IPS-18a (cell line): ENCODE measurements at regions not wholly inside any gene's neighbourhood (a gene's known extent, or its start where the extent isn't known, plus 50 kb on each side); places are given as distances from the start of the nearest gene placed in this dataset.
"Not testable (repeated sequence)": the region's sequence is repeated elsewhere in the genome, so short reads cannot be mapped to it uniquely, and the experiment has no call there.

Source experiments
- H3K27ac ChIP-seq: one replicate; pipeline ENCODE4 v1.5.1; 2013; ENCODE audit warnings: low read length
- H3K27me3 ChIP-seq: one replicate; pipeline ENCODE4 v1.6.1; 2013; ENCODE audit warnings: mild to moderate bottlenecking, low read length; ENCODE audit not compliant: control insufficient read depth, insufficient read depth
- H3K36me3 ChIP-seq: one replicate; pipeline ENCODE4 v1.6.1; 2013; ENCODE audit warnings: low read depth, low read length; ENCODE audit not compliant: control insufficient read depth
- H3K4me1 ChIP-seq: one replicate; pipeline ENCODE4 v1.6.1; 2013; ENCODE audit warnings: low read depth, low read length; ENCODE audit not compliant: control insufficient read depth
- H3K4me3 ChIP-seq: one replicate; pipeline ENCODE4 v1.5.1; 2013; ENCODE audit warnings: low read length
- H3K9ac ChIP-seq: one replicate; pipeline ENCODE4 v1.6.1; 2013; ENCODE audit warnings: mild to moderate bottlenecking, low read length, moderate library complexity
- H3K9me3 ChIP-seq: one replicate; pipeline ENCODE4 v1.6.1; 2013; ENCODE audit warnings: low read depth, low read length; ENCODE audit not compliant: control insufficient read depth

DNA sequence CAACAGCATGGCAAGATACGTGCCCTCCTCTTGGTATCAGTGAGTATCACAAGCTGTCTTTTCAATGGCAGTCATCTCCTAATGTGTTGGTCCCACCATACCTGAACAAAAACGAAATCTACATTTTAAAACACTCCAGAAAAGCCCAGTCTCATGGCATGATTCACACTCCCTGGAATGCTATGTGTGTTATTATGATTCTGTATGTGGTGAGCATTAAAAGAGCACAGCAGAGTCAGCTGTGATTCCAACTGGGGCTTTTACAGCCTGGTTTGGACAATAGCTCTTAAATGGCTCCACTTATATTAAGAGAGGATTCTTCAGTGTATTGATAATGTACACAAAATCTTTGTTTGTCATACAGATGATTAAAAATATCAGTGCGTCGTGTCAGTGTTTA, 274.1 kb upstream of the GK2 start:
- Histone ChIP-seq H3K36me3 (no peaks in the 10 kb centered on the region), H3K9me3 (no peaks in the 10 kb centered on the region), H3K27ac (no peak overlapping the region), H3K4me3 (no peak overlapping the region), H3K27me3 (no peaks in the 10 kb centered on the region), H3K9ac (no peak overlapping the region), H3K4me1 (no peaks in the 10 kb centered on the region)

DNA sequence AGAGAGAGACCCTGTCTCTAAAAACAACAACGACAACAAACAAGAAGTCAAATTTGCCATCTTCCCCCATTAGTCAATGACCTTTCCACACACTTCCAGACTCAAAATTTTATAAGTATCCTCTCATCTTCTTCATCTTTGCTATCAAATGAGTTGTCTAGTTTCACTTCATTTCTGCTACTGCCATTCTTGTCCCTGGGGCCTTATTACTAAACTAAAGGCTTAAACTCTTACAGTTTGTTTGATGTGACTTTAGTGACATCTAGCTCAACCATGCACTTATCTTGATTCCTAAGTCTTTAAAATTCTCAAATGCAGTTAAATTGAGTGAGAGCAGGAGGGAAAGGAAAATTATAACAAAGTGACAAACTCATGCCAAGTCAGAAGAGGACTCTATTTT, 271.8 kb upstream of the GK2 start:
- Histone ChIP-seq H3K36me3 (no peaks in the 10 kb centered on the region), H3K9ac (no peak overlapping the region), H3K27ac (no peak overlapping the region), H3K27me3 (no peaks in the 10 kb centered on the region), H3K4me1 (no peaks in the 10 kb centered on the region), H3K4me3 (no peak overlapping the region), H3K9me3 (no peaks in the 10 kb centered on the region)

GRCh38 chr4:79678472-79679202, 270.6 kb upstream of the GK2 start:
- Histone ChIP-seq H3K9me3 (no peaks in the 10 kb centered on the region), H3K27ac (no peak overlapping the region), H3K4me3 (no peak overlapping the region), H3K4me1 (no peaks in the 10 kb centered on the region), H3K27me3 (no peaks in the 10 kb centered on the region), H3K36me3 (no peaks in the 10 kb centered on the region), H3K9ac (no peak overlapping the region)

DNA sequence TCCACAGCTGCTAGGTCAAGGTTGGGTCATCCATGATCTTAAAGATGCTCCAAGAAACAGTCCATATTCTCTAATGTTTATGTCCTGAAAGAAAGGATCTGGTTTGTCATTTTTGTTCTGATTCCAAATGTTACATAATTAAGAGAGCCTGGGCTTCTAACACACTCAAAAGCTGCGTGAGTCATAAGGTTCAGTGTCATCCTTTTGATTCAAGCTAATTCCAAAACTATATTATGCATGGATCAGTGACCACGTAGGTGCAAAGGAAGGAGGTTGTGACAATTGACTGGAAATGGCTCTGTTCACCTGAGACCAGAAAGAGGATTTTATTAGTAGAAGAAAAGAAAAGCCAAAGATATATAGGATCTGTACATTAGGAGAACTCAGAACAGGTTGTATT, 268.7 kb upstream of the GK2 start:
- no peaks in the 10 kb centered on the region for H3K4me1 ChIP-seq
- H3K4me3 ChIP-seq, result no peak overlapping the region
- no peaks in the 10 kb centered on the region for H3K36me3 ChIP-seq
- H3K27me3 ChIP-seq, result no peaks in the 10 kb centered on the region
- H3K9me3 ChIP-seq, result no peaks in the 10 kb centered on the region
- H3K9ac ChIP-seq, result no peak overlapping the region
- H3K27ac ChIP-seq, result no peak overlapping the region

DNA sequence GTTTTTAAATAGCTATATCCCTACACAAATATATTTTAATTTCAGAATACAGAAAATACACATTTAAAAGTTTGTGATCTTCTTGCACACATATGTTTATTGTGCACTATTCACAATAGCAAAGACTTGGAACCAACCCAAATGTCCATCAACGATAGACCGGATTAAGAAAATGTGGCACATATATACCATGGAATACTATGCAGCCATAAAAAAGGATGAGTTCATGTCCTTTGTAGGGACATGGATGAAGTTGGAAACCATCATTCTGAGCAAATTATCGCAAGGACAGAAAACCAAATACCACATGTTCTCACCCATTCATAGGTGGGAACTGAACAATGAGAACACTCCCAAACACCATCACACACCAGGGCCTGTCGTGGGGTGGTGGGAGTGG, 266.9 kb upstream of the GK2 start:
- not testable (repeated sequence) for H3K9ac ChIP-seq, H3K27me3 ChIP-seq, H3K4me3 ChIP-seq, H3K4me1 ChIP-seq, H3K27ac ChIP-seq, H3K36me3 ChIP-seq, H3K9me3 ChIP-seq

DNA sequence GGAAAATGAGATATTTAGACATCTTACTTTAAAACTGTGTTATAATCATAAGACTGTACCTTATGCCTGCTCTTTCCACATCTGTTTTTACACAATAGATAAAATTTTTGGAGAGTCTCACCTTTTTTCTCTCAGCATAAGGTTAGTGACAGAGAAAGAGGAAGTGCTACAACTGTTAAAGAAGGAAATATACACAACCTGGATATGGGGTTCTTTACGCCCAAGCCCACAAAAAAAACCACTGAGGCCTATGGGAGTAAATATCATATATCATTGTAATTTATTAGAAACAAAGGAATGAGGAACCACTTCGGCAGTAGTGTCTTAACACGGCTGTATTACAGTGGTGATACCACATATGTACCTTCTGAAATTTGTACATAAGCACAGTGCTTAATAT, 265.9 kb upstream of the GK2 start:
- no peaks in the 10 kb centered on the region for H3K9me3 ChIP-seq
- no peaks in the 10 kb centered on the region for H3K36me3 ChIP-seq
- H3K4me1 ChIP-seq, result no peaks in the 10 kb centered on the region
- no peak overlapping the region for H3K4me3 ChIP-seq
- no peak overlapping the region for H3K9ac ChIP-seq
- H3K27ac ChIP-seq, result no peak overlapping the region
- H3K27me3 ChIP-seq, result no peaks in the 10 kb centered on the region

DNA sequence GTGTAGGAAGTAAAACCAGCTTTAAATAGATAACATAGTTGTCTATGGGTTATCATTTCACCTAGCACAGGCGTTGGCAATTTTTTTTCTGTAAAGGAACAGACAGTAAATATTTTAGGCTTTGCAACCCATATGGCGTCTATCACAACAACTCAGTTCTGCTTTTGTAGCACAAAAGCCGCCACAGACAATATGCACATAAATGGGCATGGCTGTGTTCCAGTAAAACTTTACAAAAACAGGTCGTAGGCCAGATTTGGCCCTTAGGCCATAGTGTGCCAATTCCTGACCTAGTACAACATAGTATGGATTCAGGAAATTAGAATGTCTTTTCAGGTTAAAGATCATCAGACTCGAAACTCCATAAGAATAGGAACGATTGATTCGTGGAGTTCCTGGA, 265.3 kb upstream of the GK2 start:
- Histone ChIP-seq H3K27ac (no peak overlapping the region), H3K27me3 (no peaks in the 10 kb centered on the region), H3K4me3 (no peak overlapping the region), H3K4me1 (no peaks in the 10 kb centered on the region), H3K36me3 (no peaks in the 10 kb centered on the region), H3K9me3 (no peaks in the 10 kb centered on the region), H3K9ac (no peak overlapping the region)

DNA sequence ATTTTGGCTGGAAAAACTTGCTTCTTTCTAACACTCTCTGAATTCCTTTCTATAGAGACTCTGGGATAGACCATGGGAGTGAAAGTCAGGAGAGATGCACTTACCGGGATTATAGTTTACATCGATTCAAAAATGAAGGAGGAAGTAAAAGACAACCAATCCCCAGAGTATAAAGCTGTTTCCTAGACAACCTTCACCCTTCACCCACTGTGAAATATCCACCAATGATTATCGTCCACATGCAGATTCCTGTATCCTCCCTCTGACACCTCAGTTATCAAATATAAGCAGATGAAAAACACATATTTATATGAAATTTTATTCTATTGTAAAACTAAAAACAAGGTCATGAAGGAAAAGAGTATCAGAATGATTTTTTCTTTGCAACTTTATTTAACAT, 258.8 kb upstream of the GK2 start:
- Histone ChIP-seq H3K4me1 (no peaks in the 10 kb centered on the region), H3K36me3 (no peaks in the 10 kb centered on the region), H3K27me3 (no peaks in the 10 kb centered on the region), H3K9ac (no peak overlapping the region), H3K4me3 (no peak overlapping the region), H3K9me3 (no peaks in the 10 kb centered on the region), H3K27ac (no peak overlapping the region)

- no peak overlapping the region for H3K9ac ChIP-seq
- H3K4me3 ChIP-seq, result no peak overlapping the region
- H3K9me3 ChIP-seq, result no peaks in the 10 kb centered on the region
- no peaks in the 10 kb centered on the region for H3K36me3 ChIP-seq
- no peaks in the 10 kb centered on the region for H3K27me3 ChIP-seq
- no peaks in the 10 kb centered on the region for H3K4me1 ChIP-seq
- H3K27ac ChIP-seq, result no peak overlapping the region
These were observed 258.1 kb upstream of the GK2 start for GRCh38 chr4:79666112-79666511.

GRCh38 chr4:79663865-79664264, 255.8 kb upstream of the GK2 start:
- no peaks in the 10 kb centered on the region for H3K27me3 ChIP-seq
- H3K36me3 ChIP-seq, result no peaks in the 10 kb centered on the region
- no peak overlapping the region for H3K27ac ChIP-seq
- no peak overlapping the region for H3K9ac ChIP-seq
- H3K4me3 ChIP-seq, result no peak overlapping the region
- H3K9me3 ChIP-seq, result no peaks in the 10 kb centered on the region
- H3K4me1 ChIP-seq, result no peaks in the 10 kb centered on the region

GRCh38 chr4:79663141-79663540, 255.1 kb upstream of the GK2 start:
- no peaks in the 10 kb centered on the region for H3K27me3 ChIP-seq
- no peaks in the 10 kb centered on the region for H3K36me3 ChIP-seq
- no peak overlapping the region for H3K27ac ChIP-seq
- no peaks in the 10 kb centered on the region for H3K4me1 ChIP-seq
- no peak overlapping the region for H3K4me3 ChIP-seq
- no peak overlapping the region for H3K9ac ChIP-seq
- peaks cover under 1% of the 10 kb centered on the region for H3K9me3 ChIP-seq

- H3K9me3 ChIP-seq, result peaks cover 4% of the 10 kb centered on the region
These were observed 254.6 kb upstream of the GK2 start for GRCh38 chr4:79662651-79663050.

More at GRCh38 chr4:79662651-79663050, 254.6 kb upstream of the GK2 start:
- H3K4me1 ChIP-seq, result no peaks in the 10 kb centered on the region
- no peak overlapping the region for H3K4me3 ChIP-seq
- no peak overlapping the region for H3K27ac ChIP-seq
- no peaks in the 10 kb centered on the region for H3K27me3 ChIP-seq
- H3K9ac ChIP-seq, result no peak overlapping the region
- no peaks in the 10 kb centered on the region for H3K36me3 ChIP-seq
